H1 (cell line): ENCODE measurements at regions not wholly inside any gene's neighbourhood (a gene's known extent, or its start where the extent isn't known, plus 50 kb on each side); places are given as distances from the start of the nearest gene placed in this dataset.

Experiments used
- CTCF ChIA-PET: fragments of 300-600 bp; sonication (Branson Sonifier 250); formaldehyde crosslinking; loops from one replicate; lab custom pipeline; 2021; ENCODE audit not compliant: partially characterized antibody; lab: Charles Lee
- POLR2A ChIA-PET: fragments of 300-600 bp; sonication (Branson Sonifier 250); formaldehyde crosslinking; loops from one replicate; lab custom pipeline; 2021; ENCODE audit warnings: inconsistent platforms; ENCODE audit not compliant: partially characterized antibody; lab: Charles Lee
- DNase-seq, 2 experiments: peaks; one replicate each; pipeline versions ENCODE4 v3.0.0 to v3.0.0-alpha.2; 2010 to 2022; ENCODE audit warnings: low spot score in 2 of 2, low read depth in 1 of 2, mixed read lengths in 1 of 2
- FAIRE-seq: peaks from 2 replicates; lab custom pipeline; 2011; peaks lifted over from hg19 to GRCh38; lab: Jason Lieb, UNC
- H2AFZ ChIP-seq: 2 replicates; pipeline ENCODE4 v1.8.1; 2012; ENCODE audit warnings: low read length, inconsistent platforms
- H2AK5ac ChIP-seq: 2 replicates; pipeline ENCODE4 v1.6.1; 2013; ENCODE audit warnings: low read depth, low read length
- H2BK120ac ChIP-seq: replicated peaks from 2 replicates; pipeline ENCODE3; 2013; ENCODE audit warnings: low read depth, low read length, inconsistent platforms
- H2BK12ac ChIP-seq: 2 replicates; pipeline ENCODE4 v1.6.1; 2013; ENCODE audit warnings: low read depth, low read length
- H2BK15ac ChIP-seq: 2 replicates; pipeline ENCODE4 v1.6.1; 2013; ENCODE audit warnings: low read length
- H2BK20ac ChIP-seq: 2 replicates; pipeline ENCODE4 v1.6.1; 2013; ENCODE audit warnings: low read length
- H2BK5ac ChIP-seq: 2 replicates; pipeline ENCODE4 v1.6.1; 2013; ENCODE audit warnings: low read depth, low read length
- H3K14ac ChIP-seq: 2 replicates; pipeline ENCODE4 v1.6.1; 2013; ENCODE audit warnings: inconsistent platforms; ENCODE audit not compliant: insufficient read length
- H3K18ac ChIP-seq: 2 replicates; pipeline ENCODE4 v1.6.1; 2013; ENCODE audit warnings: low read length; ENCODE audit errors: extremely low read depth
- H3K23ac ChIP-seq: 2 replicates; pipeline ENCODE4 v1.6.1; 2013; ENCODE audit warnings: inconsistent platforms; ENCODE audit not compliant: insufficient read length
- H3K23me2 ChIP-seq: 2 replicates; pipeline ENCODE4 v1.6.1; 2013; ENCODE audit warnings: low read depth, low read length
- H3K27ac ChIP-seq: 2 replicates; pipeline ENCODE4 v1.6.1; 2011; ENCODE audit warnings: low read depth, low read length, inconsistent platforms
- H3K27me3 ChIP-seq, 4 experiments: replicated peaks in 1 of 4; 1 replicate in 1 of 4; 2 replicates in 3 of 4; pipeline versions ENCODE4 v1.6.1 to v1.8.1; 2011 to 2013; ENCODE audit warnings: low read length in 3 of 4, mild to moderate bottlenecking in 3 of 4, inconsistent platforms in 2 of 4, mixed read lengths in 2 of 4, moderate library complexity in 1 of 4; ENCODE audit not compliant: control insufficient read depth in 3 of 4, insufficient read depth in 3 of 4; ENCODE audit errors: extremely low read depth in 1 of 4
- H3K36me3 ChIP-seq, 4 experiments: 2 replicates each; pipeline versions ENCODE4 v1.6.1 to v1.8.1; 2011 to 2013; ENCODE audit warnings: mild to moderate bottlenecking in 4 of 4, low read length in 3 of 4, moderate library complexity in 2 of 4, control low read depth in 1 of 4, inconsistent platforms in 1 of 4; ENCODE audit not compliant: insufficient read depth in 4 of 4, control insufficient read depth in 2 of 4
- H3K4ac ChIP-seq: replicated peaks from 2 replicates; pipeline ENCODE3; 2013; ENCODE audit warnings: low read length, low read depth, mixed read lengths, inconsistent platforms; ENCODE audit not compliant: insufficient read length
- H3K4me1 ChIP-seq, 4 experiments: replicated peaks in 1 of 4; 1 replicate in 1 of 4; 2 replicates in 3 of 4; pipeline versions ENCODE4 v1.6.1 to v1.8.1; 2011 to 2013; ENCODE audit warnings: low read length in 3 of 4, inconsistent platforms in 2 of 4, mixed read lengths in 1 of 4; ENCODE audit not compliant: insufficient read depth in 4 of 4, control insufficient read depth in 3 of 4
- H3K4me2 ChIP-seq, 2 experiments: 2 replicates each; pipeline versions ENCODE4 v1.6.1 to v1.8.1; 2011 to 2013; ENCODE audit warnings: low read depth in 2 of 2, low read length in 2 of 2, control low read depth in 1 of 2, inconsistent platforms in 1 of 2, mild to moderate bottlenecking in 1 of 2; ENCODE audit not compliant: insufficient read depth in 1 of 2
- H3K4me3 ChIP-seq, 4 experiments: fragments of 200-600, 300-600 bp in 1 of 4; sonication (generic), shearing (Covaris generic), sonication (Bioruptor Twin) in 1 of 4; 2 replicates each; pipeline versions ENCODE4 v1.5.1 to v1.8.1; 2011 to 2016; ENCODE audit warnings: low read length in 4 of 4, low read depth in 3 of 4, control low read depth in 2 of 4, inconsistent platforms in 2 of 4, mild to moderate bottlenecking in 2 of 4, mixed read lengths in 1 of 4, moderate library complexity in 1 of 4; ENCODE audit not compliant: insufficient read depth in 2 of 4; ENCODE audit errors: extremely low read depth in 1 of 4
- H3K56ac ChIP-seq: replicated peaks from 2 replicates; pipeline ENCODE3; 2013; ENCODE audit warnings: low read depth, mild to moderate bottlenecking, mixed read lengths, low read length, inconsistent platforms; ENCODE audit not compliant: insufficient read length
- H3K79me1 ChIP-seq: 2 replicates; pipeline ENCODE4 v1.6.1; 2013; ENCODE audit warnings: low read depth, low read length, control low read depth
- H3K79me2 ChIP-seq, 2 experiments: 2 replicates each; pipeline versions ENCODE4 v1.6.1 to v1.8.1; 2012 to 2013; ENCODE audit warnings: low read length in 2 of 2, mild to moderate bottlenecking in 2 of 2, inconsistent platforms in 1 of 2; ENCODE audit not compliant: insufficient read depth in 2 of 2, control insufficient read depth in 1 of 2
- H3K9ac ChIP-seq, 4 experiments: replicated peaks in 1 of 4; 1 replicate in 1 of 4; 2 replicates in 3 of 4; pipeline versions ENCODE4 v1.6.1 to v1.8.1; 2011 to 2013; ENCODE audit warnings: low read depth in 3 of 4, low read length in 3 of 4, control low read depth in 2 of 4, mild to moderate bottlenecking in 2 of 4, moderate library complexity in 2 of 4, inconsistent platforms in 1 of 4; ENCODE audit errors: extremely low read depth in 1 of 4
- H3K9me3 ChIP-seq, 2 experiments: 2 replicates each; pipeline versions ENCODE4 v1.6.1 to v1.8.1; 2012 to 2013; ENCODE audit warnings: mild to moderate bottlenecking in 2 of 2, moderate library complexity in 2 of 2, control low read depth in 1 of 2, inconsistent platforms in 1 of 2, low read depth in 1 of 2, low read length in 1 of 2, mixed read lengths in 1 of 2; ENCODE audit not compliant: insufficient read depth in 2 of 2
- H4K20me1 ChIP-seq, 2 experiments: replicated peaks in 1 of 2; 2 replicates each; pipeline versions ENCODE3 to v1.8.1; 2011 to 2013; ENCODE audit warnings: inconsistent platforms in 2 of 2, low read length in 2 of 2, mild to moderate bottlenecking in 1 of 2; ENCODE audit not compliant: insufficient read depth in 2 of 2, control insufficient read depth in 1 of 2
- H4K5ac ChIP-seq: 2 replicates; pipeline ENCODE4 v1.6.1; 2013; ENCODE audit warnings: low read length, low read depth, mixed read lengths, inconsistent platforms; ENCODE audit not compliant: insufficient read length
- H4K8ac ChIP-seq: 2 replicates; pipeline ENCODE4 v1.8.0; 2013; ENCODE audit warnings: mild to moderate bottlenecking, moderate library complexity, low read length, inconsistent platforms; ENCODE audit not compliant: insufficient read depth; ENCODE audit errors: extremely low read depth
- H4K91ac ChIP-seq: replicated peaks from 2 replicates; pipeline ENCODE3; 2013; ENCODE audit warnings: low read length, mixed read lengths, inconsistent platforms; ENCODE audit not compliant: insufficient read length
- CBX8 ChIP-seq: fragments of 300-800, 300-1000 bp; sonication (generic); IDR thresholded peaks from 2 replicates; pipeline ENCODE4 v1.7.1; 2016; ENCODE audit warnings: low read depth, low read length, borderline replicate concordance
- CEBPB ChIP-seq: IDR thresholded peaks from 2 replicates; pipeline ENCODE4 v1.6.1; 2012; ENCODE audit warnings: low read depth, low read length
- FOSL1 ChIP-seq: IDR thresholded peaks from 2 replicates; pipeline ENCODE4 v1.6.1; 2011; ENCODE audit warnings: mild to moderate bottlenecking, low read depth, low read length, moderate library complexity; ENCODE audit not compliant: insufficient read depth
- WGBS, 2 experiments: shearing (Covaris generic) in 1 of 2; methylation state at CpG; one replicate each; pipeline versions ENCODE4 v1.1.6 to v1.1.7; 2013 to 2015; ENCODE audit warnings: low lambda C conversion rate in 2 of 2, mixed read lengths in 2 of 2, inconsistent platforms in 1 of 2, low coverage in 1 of 2, missing lambda C conversion rate in 1 of 2; ENCODE audit not compliant: insufficient replicate concordance in 2 of 2, insufficient coverage in 1 of 2, insufficient read length in 1 of 2; ENCODE audit errors: extremely low coverage in 1 of 2, missing lambda C conversion rate in 1 of 2; 5-methylcytosine and 5-hydroxymethylcytosine counted together

- POLR2A ChIA-PET, result no interaction called here
Measured at GRCh38 chr3:180102604-180103003, 65.9 kb upstream of the PEX5L start.

More at GRCh38 chr3:180102604-180103003, 65.9 kb upstream of the PEX5L start:
- H3K36me3 ChIP-seq, result no peaks in the 10 kb centered on the region
- no peak overlapping the region for H3K4me3 ChIP-seq
- FAIRE-seq (no peak), DNase-seq (no peak)
- WGBS, 2 experiments, result 91% methylated on average over 1 of the region's 1 CpG; no CpG with 5 or more reads in 1 of the 2 experiments
- H2BK15ac ChIP-seq, result no peak overlapping the region
- H3K9ac ChIP-seq, result no peak overlapping the region
- H2AFZ ChIP-seq, result peak overlapping the region; percentile 37; the same call in 1 of the 2 replicates
- H3K4me1 ChIP-seq, result peaks cover 0 to 8% (median 4%) of the 10 kb centered on the region in 4 experiments; a peak in 3 of 7 replicates
- H2BK120ac ChIP-seq, result no peak overlapping the region
- no peak overlapping the region for H3K56ac ChIP-seq
- no peaks in the 10 kb centered on the region for H3K9me3 ChIP-seq
- H2BK20ac ChIP-seq, result peak overlapping the region; percentile 40
- 0 out of 2 replicates have a peak, but pooled peaks cover 2% of the 10 kb centered on the region for H3K23me2 ChIP-seq
- no peak overlapping the region for H3K23ac ChIP-seq
- H3K27me3 ChIP-seq, result no peaks in the 10 kb centered on the region
- no peak overlapping the region for H3K4me2 ChIP-seq
- H2BK12ac ChIP-seq, result peak overlapping the region; percentile 71; the same call in 1 of the 2 replicates
- H4K91ac ChIP-seq, result no peak overlapping the region
- no peaks in the 10 kb centered on the region for H4K20me1 ChIP-seq
- H4K5ac ChIP-seq, result no peak overlapping the region
- no peak overlapping the region for H2BK5ac ChIP-seq
- H2AK5ac ChIP-seq, result no peak overlapping the region; the same call in 1 of the 2 replicates
- CTCF ChIA-PET, result no interaction called here
- TF ChIP-seq CEBPB, result peak; percentile 58
- no peak for TF ChIP-seq CBX8
- no peak for TF ChIP-seq FOSL1
- TF ChIP-seq, all 59 proteins: peak for 1
- no peak overlapping the region for H3K4ac ChIP-seq
- peak overlapping the region; percentile 1; the same call in 1 of the 2 replicates for H3K18ac ChIP-seq
- H3K14ac ChIP-seq, result no peak overlapping the region
- no peak overlapping the region for H4K8ac ChIP-seq
- H3K79me2 ChIP-seq, result no peaks in the 10 kb centered on the region
- H3K27ac ChIP-seq, result no peak overlapping the region; the same call in 1 of the 2 replicates
- H3K79me1 ChIP-seq, result no peaks in the 10 kb centered on the region
